NCI-H510A treated with DMSO at 0.1 percent for 48 hours (cell line): ENCODE measurements at regions not wholly inside any gene's neighbourhood (a gene's known extent, or its start where the extent isn't known, plus 50 kb on each side); places are given as distances from the start of the nearest gene placed in this dataset.
"Not testable (repeated sequence)": the region's sequence is repeated elsewhere in the genome, so short reads cannot be mapped to it uniquely, and the experiment has no call there.

Source experiments
- DNase-seq: peaks from one replicate; lab custom pipeline; 2025; lab: John Stamatoyannopoulos, UW

- DNase-seq: no peak
These were observed 128.2 kb upstream of the RASEF start for GRCh38 chr9:83191154-83191553.

DNA sequence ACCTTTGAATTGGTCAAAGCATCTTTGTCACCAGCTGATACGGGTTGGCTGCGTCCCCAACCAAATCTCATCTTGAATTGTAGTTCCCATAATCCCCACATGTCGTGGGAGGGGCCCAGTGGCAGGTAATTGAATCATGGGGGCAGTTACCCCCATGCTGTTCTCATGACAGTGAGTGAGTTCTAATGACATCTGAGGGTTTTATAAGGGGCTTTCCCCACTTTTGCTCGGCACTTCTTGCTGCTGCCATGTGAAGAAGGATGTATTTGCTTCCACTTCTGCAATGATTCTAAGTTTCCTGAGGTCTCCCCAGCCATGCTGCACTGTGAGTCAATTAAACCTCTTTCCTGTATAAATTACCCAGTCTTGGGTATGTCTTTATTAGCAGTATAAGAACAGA is 126.1 kb upstream of the RASEF start:
- DNase-seq: not testable (repeated sequence)

- DNase-seq: no peak
These were observed 125.3 kb upstream of the RASEF start for GRCh38 chr9:83188277-83188676.

DNA sequence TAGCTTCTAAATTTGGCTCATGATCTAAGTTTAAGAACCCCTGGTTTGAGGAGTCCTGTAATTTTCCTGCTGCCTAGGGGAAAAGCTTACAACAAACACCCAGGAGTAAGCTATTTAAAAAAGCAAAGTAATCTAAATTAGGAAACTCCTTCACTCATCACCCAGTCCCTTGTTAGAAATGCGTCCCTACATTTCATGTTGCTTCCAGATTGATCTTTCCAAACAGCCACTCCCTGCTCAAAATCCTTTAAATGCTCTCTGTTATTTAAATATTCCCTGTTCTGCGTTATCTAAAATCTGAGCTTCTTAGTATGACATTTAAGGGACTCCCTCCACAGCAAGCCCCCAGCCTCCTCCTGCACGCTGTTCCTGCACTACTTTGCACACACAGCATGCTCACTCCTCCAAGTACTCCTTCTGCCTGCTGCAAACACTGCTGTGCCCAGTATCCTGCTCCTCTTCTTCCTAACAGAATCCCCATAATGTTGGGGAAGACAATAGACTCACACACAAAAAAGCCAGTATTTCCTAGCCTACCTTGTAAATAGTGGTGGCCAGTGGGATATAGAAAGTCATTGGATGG is 123.3 kb upstream of the RASEF start:
- no peak for DNase-seq

DNA sequence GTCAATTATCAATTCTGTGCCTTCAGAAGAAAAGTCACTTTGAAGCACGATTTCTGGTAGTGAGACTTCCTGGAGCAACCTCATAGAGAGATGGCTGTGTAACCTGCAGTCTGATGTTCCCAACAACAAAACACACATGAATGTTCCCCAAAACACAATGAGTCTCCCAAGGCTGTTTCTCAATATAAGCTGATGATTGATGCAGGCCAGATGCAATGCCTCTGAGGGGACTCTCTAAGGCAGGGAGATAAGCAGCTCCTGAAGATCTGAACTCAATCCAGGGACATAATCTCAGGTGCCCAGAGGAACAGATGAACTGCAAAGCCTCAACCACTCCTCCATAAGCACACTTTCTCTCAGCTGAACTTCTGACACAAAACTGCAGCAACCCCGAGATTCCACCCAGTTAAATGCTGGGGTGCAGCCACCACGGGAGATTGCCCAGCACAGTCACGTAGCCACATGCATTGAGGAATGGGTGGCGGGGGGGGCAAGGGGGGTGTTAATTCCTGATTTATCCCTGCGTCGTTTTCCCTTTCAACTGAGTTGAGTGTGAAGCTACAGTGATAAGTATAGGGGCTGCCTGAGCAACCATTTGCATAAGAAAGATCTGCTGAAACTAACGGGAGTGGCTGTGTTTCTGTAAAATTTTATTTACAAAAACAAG is 122.7 kb upstream of the RASEF start:
- DNase-seq: no peak

- no peak for DNase-seq
These were observed 120.7 kb upstream of the RASEF start for GRCh38 chr9:83183621-83184020.

- DNase-seq: no peak
These were observed 119.1 kb upstream of the RASEF start for GRCh38 chr9:83182071-83182470.

DNA sequence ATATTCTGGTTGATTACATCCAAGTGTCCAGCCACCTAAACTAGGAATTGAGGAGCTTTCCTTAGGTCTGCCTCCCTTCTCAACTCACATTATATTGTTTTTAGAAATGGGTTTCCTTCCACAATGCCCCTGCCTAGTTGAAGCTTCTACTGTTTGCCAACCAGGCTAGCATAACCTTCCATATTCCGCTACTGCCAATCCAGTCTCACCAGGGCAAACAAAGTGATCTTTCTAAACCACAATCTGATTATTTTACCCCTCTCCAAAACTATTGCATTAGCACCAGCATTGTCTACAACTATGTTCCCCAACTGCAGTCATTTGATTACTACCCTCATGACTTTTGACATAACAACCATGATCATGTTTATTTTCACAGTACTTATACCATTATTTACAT is 115.8 kb upstream of the RASEF start:
- DNase-seq: no peak

GRCh38 chr9:83177747-83178146 is 114.8 kb upstream of the RASEF start:
- no peak for DNase-seq

GRCh38 chr9:83167126-83167525 is 104.2 kb upstream of the RASEF start:
- DNase-seq: no peak

DNA sequence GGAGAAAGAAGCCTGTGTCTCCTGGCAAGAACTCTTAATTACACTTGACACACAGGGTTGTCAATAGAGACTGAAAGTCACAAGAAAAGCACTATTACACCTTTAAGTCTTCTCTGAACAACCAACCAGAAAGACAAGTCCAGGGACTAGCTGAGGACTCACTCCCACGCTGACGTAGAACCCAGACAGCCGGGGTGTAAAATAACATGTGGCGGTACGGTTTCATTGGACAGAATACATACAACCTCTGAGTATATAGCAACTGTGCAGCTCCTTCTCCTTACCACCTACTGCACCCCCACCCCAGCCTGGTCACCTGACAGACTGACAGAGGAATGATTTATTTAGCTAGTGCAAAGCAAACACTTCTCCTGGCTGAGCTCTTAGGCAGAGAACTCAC is 103.4 kb upstream of the RASEF start:
- peak; percentile 93 for DNase-seq

DNA sequence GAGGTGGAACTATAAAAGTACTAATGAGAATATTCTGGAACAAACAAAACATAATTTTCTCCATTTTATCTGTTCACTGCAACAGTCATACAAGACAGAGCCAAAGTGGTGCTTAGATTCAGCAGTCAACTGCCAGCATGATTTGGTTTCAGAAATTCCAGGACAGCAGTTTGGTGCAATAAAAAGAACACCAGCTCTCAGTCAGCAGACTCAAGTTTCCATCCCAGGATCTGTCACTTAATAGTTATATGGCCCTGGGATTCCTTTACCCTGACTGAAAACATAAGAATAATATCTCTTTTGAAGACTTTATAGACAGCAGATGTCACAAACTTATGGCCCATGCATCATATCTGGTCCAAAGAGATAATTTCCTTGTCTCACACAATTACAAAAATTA is 92.8 kb upstream of the RASEF start:
- no peak for DNase-seq

- DNase-seq: no peak
These were observed 91.9 kb upstream of the RASEF start for GRCh38 chr9:83154821-83155220.

DNA sequence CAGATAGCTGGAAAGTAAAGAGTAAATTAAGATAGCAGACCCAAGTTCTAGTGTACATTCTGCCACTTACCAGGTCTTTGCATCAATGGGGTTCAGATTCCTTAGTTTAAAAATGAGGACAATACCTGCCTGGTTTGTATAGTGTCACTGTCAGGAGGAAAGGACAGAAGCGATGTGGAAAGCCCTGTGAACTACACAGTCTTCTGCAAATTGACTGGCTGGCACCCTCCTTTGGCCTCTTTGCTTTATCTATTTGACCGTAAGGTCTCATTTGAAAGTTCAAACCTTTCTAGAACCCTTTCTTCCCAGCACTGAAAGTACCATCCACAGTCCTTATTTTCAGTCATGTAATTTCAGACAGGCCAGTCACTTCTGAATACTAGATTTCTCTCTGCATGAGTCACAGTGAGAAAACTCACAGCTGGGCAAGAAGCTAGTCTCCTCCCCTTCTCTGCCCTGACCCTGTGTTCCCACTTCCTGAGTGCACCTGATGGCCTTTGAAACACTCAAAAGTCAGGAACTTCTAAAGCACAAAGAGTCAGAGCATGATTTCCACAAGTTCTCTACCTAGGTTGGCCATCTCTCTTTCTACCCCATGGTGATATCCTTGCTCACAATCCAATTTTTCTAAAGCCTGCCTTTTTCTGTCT is 91.3 kb upstream of the RASEF start:
- DNase-seq: no peak

- no peak for DNase-seq
These were observed 90.1 kb upstream of the RASEF start for GRCh38 chr9:83153030-83153429.

DNA sequence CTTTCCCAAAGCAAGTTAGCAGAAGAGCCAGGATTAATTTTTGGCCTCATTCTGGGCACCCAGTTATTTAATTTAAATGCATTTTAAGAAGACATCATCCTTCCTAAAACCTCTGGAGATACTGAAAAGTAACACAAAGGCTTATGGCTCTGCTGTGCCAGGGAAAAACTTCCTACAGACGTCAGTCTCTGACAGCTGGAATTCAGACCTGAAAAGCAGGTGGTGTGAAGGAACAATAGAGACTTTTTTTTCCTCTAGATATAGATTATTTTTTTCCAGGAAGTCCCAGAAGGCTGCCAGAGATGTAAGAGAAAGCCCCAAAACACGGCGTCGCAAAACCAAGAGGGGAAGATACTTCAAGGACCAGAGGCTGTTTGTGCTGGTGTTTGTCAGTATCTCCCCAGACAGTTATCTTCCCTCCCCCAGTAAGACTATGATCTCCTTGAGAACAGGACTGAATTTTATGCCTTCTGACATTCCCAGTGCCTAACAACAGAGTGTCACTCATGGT is 88.7 kb upstream of the RASEF start:
- DNase-seq: no peak

DNA sequence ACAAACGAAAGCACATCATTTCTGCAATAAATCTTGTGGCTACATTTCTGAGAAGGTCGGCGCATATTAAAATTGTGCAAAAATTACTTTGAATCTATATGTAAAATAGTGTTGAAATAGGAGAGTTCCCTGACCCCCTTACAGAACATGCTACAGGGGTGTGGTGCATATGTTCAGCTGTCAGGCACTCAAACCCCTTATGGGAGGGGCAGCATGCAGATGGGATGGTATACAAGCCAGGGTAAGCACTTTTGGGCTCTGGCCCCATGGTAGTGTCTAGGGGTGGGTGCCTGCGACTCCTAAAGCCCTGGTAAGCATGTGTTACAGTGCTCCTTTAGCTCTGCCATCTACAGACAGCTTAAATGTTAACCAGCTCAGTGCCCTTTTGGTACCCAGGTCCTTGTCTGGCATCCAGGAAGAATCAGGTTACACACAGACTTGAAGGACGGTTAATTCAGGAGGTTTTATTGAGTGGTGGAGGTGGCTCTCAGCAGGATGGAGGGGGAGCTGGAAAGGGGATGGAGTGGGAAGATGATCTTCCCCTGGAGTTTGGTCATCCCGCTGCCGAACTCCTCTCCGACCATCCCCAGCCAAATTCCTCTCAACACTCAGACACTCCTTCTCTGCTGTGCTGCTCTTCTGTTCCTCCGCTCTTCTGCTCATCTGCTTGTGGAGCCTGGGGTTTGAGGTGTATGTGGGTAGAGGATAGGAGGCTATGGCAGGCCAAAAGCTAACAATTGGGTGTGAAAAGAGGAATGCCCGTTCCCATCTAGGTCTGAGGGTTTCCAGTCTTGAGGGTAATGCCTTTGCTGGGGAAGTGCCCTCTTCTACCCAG is 84.6 kb upstream of the RASEF start:
- no peak for DNase-seq

- DNase-seq: no peak
These were observed 83.4 kb upstream of the RASEF start for GRCh38 chr9:83146325-83146724.

- no peak for DNase-seq
These were observed 81.5 kb upstream of the RASEF start for GRCh38 chr9:83144492-83144891.

DNA sequence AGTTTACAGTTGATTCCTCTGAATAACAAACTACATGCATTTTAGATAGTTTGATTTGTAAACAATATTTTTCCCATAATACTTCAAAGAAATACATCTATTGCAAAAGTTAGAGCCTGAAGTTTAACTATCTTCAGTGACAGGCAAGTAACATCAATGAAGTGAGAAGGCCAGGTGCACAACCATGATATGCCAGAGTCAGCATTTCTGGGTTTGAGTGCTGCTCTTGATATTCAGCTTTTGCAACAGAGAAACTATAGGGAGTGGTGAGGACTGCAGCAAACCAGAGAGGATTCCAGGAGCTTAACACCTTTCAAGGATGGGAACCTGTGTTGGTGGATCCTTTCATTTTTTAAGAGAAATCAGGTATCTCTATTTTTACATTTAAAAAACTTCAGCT is 79.4 kb upstream of the RASEF start:
- no peak for DNase-seq

DNA sequence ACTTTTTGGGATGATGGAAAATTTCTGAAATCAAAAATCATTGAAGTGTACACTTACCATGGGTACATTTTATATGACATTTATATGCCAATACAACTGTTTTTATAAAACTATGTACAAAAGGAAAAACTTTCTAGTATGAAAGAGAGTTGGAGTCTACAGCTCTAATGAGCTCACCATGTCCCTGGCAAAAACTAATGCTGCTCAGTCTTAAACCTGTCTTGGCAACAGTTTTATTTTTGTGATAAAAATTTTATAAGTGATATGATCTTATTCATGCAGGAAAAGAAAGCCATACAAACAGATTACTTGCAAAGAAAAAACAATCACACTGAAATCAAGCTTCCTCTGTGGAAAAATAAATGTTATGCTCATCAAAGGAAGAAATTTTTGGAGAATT is 78.9 kb upstream of the RASEF start:
- DNase-seq: no peak

- no peak for DNase-seq
These were observed 77.1 kb upstream of the RASEF start for GRCh38 chr9:83140061-83140460.
